ENCODE measurements at regions not wholly inside any gene's neighbourhood (a gene's known extent, or its start where the extent isn't known, plus 50 kb on each side); places are given as distances from the start of the nearest gene placed in this dataset.

- no peak for DNase-seq (ENCODE audit: low read depth)
- no peak for TF ChIP-seq CTCF (conservative IDR thresholded peaks at IDR 0.05; ENCODE audit: low read depth, low read length)
- no peak overlapping the region for H3K4me3 ChIP-seq (ENCODE audit: low read depth, low read length)
Observed at GRCh38 chr10:78959217-78959923, 109.4 kb upstream of the ZMIZ1 start.

GRCh38 chr10:78959924-78960285 is 108.9 kb upstream of the ZMIZ1 start:
- DNase-seq (ENCODE audit: low read depth), result no peak
- TF ChIP-seq CTCF (conservative IDR thresholded peaks at IDR 0.05; ENCODE audit: low read depth, low read length), result no peak
- H3K4me3 ChIP-seq (ENCODE audit: low read depth, low read length), result no peak overlapping the region

DNA sequence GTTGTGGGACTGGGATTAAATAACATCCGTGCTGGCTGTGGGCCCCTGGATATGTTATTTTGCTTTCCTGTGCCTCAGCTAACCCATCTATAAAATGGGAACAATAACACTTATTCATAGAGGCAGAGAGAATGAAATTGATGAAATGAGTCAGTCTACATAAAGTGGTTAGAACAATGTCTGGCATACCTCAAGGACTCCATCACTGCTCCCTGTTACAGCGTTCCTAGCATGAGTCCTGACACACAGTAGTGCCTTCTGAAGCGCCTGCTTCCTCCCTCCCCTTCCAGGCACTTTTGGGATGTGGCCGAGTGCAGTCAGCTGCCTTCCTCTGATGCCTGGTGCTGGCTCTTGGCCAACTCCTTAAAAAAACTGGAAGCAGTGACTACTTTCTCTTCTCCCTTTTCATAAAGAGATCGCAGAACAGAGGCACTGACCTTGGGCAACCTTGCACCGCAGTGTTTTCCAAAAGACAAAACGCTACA is 108.4 kb upstream of the ZMIZ1 start:
- DNase-seq (ENCODE audit: low read depth), result peak; percentile 50
- no peak for TF ChIP-seq CTCF (conservative IDR thresholded peaks at IDR 0.05; ENCODE audit: low read depth, low read length)
- no peak overlapping the region for H3K4me3 ChIP-seq (ENCODE audit: low read depth, low read length)

DNA sequence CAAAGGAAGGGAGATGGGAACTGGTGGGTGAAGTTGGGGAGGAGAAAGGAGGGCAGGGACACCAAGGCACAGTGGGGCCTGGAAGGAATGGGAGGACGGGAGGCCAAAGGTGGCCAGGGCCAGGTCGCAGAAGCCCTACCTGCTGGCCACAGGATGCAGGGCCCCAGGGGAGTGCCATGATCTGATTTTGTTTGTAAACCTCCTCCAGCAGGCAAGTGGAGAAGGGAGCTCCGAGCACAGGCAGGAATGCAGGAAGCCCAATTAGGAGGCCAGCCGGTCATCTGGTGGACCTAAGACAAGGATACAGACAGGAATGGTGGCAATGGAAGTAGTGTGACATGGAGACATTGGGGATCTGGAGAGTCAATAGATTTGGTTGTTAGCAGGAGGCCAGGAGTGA is 107.0 kb upstream of the ZMIZ1 start:
- no peak for TF ChIP-seq CTCF (conservative IDR thresholded peaks at IDR 0.05; ENCODE audit: low read depth, low read length)
- DNase-seq (ENCODE audit: low read depth), result no peak
- no peak overlapping the region for H3K4me3 ChIP-seq (ENCODE audit: low read depth, low read length)

- TF ChIP-seq CTCF (conservative IDR thresholded peaks at IDR 0.05; ENCODE audit: low read depth, low read length), result no peak
- no peak for DNase-seq (ENCODE audit: low read depth)
- H3K4me3 ChIP-seq (ENCODE audit: low read depth, low read length), result no peak overlapping the region
Observed at GRCh38 chr10:78963074-78964034, 105.4 kb upstream of the ZMIZ1 start.

DNA sequence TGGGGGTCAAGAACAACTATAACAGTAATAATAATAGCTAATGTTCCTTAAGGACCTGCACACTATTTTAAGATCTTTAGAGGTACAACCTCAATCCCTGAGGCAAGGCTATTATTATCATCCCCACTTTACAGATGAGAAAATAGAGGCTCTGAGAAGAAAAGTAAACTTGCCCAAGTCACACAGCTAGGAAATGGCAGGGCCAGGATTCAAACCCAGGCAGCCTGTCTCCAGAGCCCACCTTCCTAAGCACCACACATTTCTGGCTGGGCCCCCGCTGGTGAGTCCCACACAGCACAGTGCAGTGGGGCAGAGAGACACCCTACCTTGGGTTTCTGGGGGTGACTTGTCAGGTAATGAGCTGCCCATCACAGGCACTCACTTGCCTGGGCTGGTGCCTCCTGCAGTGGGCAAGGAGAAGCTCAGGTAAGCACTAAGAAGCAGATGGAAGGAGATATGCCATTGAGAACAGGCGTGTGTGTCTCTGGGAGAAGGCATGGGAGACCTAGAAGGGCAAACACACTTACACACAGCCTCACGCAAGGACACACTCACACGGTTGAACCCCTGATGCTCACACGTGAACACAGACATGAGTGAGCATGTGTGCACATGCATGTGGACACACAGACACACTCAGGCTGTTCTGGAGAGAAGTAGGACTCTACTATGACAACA is 104.4 kb upstream of the ZMIZ1 start:
- peak; percentile 29 for TF ChIP-seq CTCF (conservative IDR thresholded peaks at IDR 0.05; ENCODE audit: low read depth, low read length)
- no peak overlapping the region for H3K4me3 ChIP-seq (ENCODE audit: low read depth, low read length)
- DNase-seq (ENCODE audit: low read depth), result no peak

All from epithelial cell of proximal tubule (primary cell).